ENCODE measurements at regions not wholly inside any gene's neighbourhood (a gene's known extent, or its start where the extent isn't known, plus 50 kb on each side); places are given as distances from the start of the nearest gene placed in this dataset.
"Not testable (repeated sequence)": the region's sequence is repeated elsewhere in the genome, so short reads cannot be mapped to it uniquely, and the experiment has no call there.

GRCh38 chr4:112739442-112739841 lies 102.5 kb downstream of the LARP7 start:
- Histone ChIP-seq H2AFZ (ENCODE audit: low read length) (no peak overlapping the region), H3K9me2 (replicated peaks; ENCODE audit: low read depth, low read length) (no peaks in the 10 kb centered on the region), H4K20me1 (ENCODE audit: insufficient read depth, low read length, poor library complexity, severe bottlenecking) (no peaks in the 10 kb centered on the region), H3K4me1 (ENCODE audit: insufficient read depth, low read length, poor library complexity, severe bottlenecking) (peaks cover 4% of the 10 kb centered on the region), H3K4me2 (ENCODE audit: low read depth, low read length, poor library complexity, severe bottlenecking) (no peak overlapping the region), H3K27me3 (ENCODE audit: insufficient read depth, low read length, poor library complexity, severe bottlenecking) (no peaks in the 10 kb centered on the region), H3K36me3 (ENCODE audit: insufficient read depth, low read length) (no peaks in the 10 kb centered on the region), H3K9me3 (ENCODE audit: insufficient read depth, low read depth, low read length) (no peaks in the 10 kb centered on the region), H3F3A (ENCODE audit: low read depth) (no peaks in the 10 kb centered on the region), H3K9ac (ENCODE audit: low read depth, low read length, poor library complexity, severe bottlenecking) (no peak overlapping the region), H3K79me2 (ENCODE audit: insufficient read depth, low read length) (no peaks in the 10 kb centered on the region), H3K4me3 (ENCODE audit: low read length, poor library complexity, severe bottlenecking) (no peak overlapping the region)
- TF ChIP-seq EZH2phosphoT487 (IDR thresholded peaks at IDR 0.05; ENCODE audit: borderline replicate concordance) = no peak
- TF ChIP-seq, protein P1, sequence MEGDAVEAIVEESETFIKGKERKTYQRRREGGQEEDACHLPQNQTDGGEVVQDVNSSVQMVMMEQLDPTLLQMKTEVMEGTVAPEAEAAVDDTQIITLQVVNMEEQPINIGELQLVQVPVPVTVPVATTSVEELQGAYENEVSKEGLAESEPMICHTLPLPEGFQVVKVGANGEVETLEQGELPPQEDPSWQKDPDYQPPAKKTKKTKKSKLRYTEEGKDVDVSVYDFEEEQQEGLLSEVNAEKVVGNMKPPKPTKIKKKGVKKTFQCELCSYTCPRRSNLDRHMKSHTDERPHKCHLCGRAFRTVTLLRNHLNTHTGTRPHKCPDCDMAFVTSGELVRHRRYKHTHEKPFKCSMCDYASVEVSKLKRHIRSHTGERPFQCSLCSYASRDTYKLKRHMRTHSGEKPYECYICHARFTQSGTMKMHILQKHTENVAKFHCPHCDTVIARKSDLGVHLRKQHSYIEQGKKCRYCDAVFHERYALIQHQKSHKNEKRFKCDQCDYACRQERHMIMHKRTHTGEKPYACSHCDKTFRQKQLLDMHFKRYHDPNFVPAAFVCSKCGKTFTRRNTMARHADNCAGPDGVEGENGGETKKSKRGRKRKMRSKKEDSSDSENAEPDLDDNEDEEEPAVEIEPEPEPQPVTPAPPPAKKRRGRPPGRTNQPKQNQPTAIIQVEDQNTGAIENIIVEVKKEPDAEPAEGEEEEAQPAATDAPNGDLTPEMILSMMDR (conservative IDR thresholded peaks at IDR 0.05; ENCODE audit: low read length) = no peak

DNA sequence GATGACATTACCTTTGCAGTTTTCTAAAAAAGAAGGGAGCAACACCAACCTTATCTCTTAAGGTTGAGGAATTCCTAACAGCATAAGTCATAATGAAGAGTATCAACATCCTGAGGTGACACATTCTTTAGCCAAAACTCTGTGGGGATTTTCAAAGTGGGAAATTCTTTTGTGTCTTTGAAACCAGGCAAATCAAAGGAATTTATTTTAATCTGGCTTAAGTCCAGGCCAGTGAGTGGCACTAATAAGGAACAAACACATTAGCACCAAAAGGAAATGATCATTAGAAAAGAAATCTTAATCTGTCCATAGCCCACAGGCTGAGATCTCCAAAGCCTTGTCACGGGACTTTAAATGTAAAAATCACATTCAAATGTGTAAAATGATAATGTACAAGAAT lies 110.1 kb downstream of the LARP7 start:
- Histone ChIP-seq H3F3A (ENCODE audit: low read depth) (no peaks in the 10 kb centered on the region), H3K9me3 (ENCODE audit: insufficient read depth, low read depth, low read length) (no peaks in the 10 kb centered on the region), H4K20me1 (ENCODE audit: insufficient read depth, low read length, poor library complexity, severe bottlenecking) (no peaks in the 10 kb centered on the region), H3K4me1 (ENCODE audit: insufficient read depth, low read length, poor library complexity, severe bottlenecking) (no peaks in the 10 kb centered on the region), H3K36me3 (ENCODE audit: insufficient read depth, low read length) (no peaks in the 10 kb centered on the region), H3K9ac (ENCODE audit: low read depth, low read length, poor library complexity, severe bottlenecking) (no peak overlapping the region), H3K4me2 (ENCODE audit: low read depth, low read length, poor library complexity, severe bottlenecking) (no peak overlapping the region), H3K9me2 (replicated peaks; ENCODE audit: low read depth, low read length) (no peaks in the 10 kb centered on the region), H3K79me2 (ENCODE audit: insufficient read depth, low read length) (no peaks in the 10 kb centered on the region), H3K27me3 (ENCODE audit: insufficient read depth, low read length, poor library complexity, severe bottlenecking) (no peaks in the 10 kb centered on the region), H3K4me3 (ENCODE audit: low read length, poor library complexity, severe bottlenecking) (no peak overlapping the region), H2AFZ (ENCODE audit: low read length) (no peak overlapping the region)
- TF ChIP-seq, protein P1 (conservative IDR thresholded peaks at IDR 0.05; ENCODE audit: low read length) = no peak
- no peak for TF ChIP-seq EZH2phosphoT487 (IDR thresholded peaks at IDR 0.05; ENCODE audit: borderline replicate concordance)

DNA sequence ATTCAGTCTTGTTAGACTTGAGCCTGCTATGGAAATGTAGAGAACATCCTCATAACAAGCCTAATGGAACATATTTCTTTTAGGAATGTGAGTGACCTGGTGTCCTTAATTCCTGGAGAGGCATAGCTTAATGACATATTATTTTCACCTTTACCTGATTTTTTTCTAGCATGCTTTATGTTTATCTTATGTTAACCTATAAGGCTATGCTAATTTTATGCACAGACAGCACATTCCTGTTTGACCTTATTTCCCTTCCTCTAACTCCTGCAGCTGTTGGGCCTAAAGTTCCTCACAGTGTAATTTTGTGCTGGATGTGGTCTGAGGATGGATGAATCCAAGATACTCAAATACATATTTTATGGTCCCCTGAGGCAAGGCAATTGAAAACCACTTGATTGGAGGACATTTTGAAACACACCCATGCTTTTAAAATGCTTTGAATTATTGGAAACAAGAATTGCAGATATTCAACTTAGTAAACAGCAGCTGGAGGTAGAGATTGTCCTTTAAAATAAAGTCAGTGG lies 111.5 kb downstream of the LARP7 start:
- TF ChIP-seq EZH2phosphoT487 (IDR thresholded peaks at IDR 0.05; ENCODE audit: borderline replicate concordance) = no peak
- TF ChIP-seq, protein P1 (conservative IDR thresholded peaks at IDR 0.05; ENCODE audit: low read length) = no peak
- H3K4me1 ChIP-seq (ENCODE audit: insufficient read depth, low read length, poor library complexity, severe bottlenecking) = no peaks in the 10 kb centered on the region

GRCh38 chr4:112750749-112751148 lies 113.8 kb downstream of the LARP7 start:
- not testable (repeated sequence) for H3K9me2 ChIP-seq (replicated peaks; ENCODE audit: low read depth, low read length); H3K27me3 ChIP-seq (ENCODE audit: insufficient read depth, low read length, poor library complexity, severe bottlenecking); H3K9me3 ChIP-seq (ENCODE audit: insufficient read depth, low read depth, low read length); H3K4me3 ChIP-seq (ENCODE audit: low read length, poor library complexity, severe bottlenecking); H3F3A ChIP-seq (ENCODE audit: low read depth); H2AFZ ChIP-seq (ENCODE audit: low read length); H3K4me2 ChIP-seq (ENCODE audit: low read depth, low read length, poor library complexity, severe bottlenecking); H3K79me2 ChIP-seq (ENCODE audit: insufficient read depth, low read length); H3K36me3 ChIP-seq (ENCODE audit: insufficient read depth, low read length); H4K20me1 ChIP-seq (ENCODE audit: insufficient read depth, low read length, poor library complexity, severe bottlenecking); H3K9ac ChIP-seq (ENCODE audit: low read depth, low read length, poor library complexity, severe bottlenecking)
- H3K4me1 ChIP-seq (ENCODE audit: insufficient read depth, low read length, poor library complexity, severe bottlenecking) = peaks cover 10% of the 10 kb centered on the region

More for the DNA sequence above, 111.5 kb downstream of the LARP7 start:
- no peaks in the 10 kb centered on the region for H4K20me1 ChIP-seq (ENCODE audit: insufficient read depth, low read length, poor library complexity, severe bottlenecking)
- no peak overlapping the region for H3K4me3 ChIP-seq (ENCODE audit: low read length, poor library complexity, severe bottlenecking)
- H3K36me3 ChIP-seq (ENCODE audit: insufficient read depth, low read length) = no peaks in the 10 kb centered on the region
- no peak overlapping the region for H3K4me2 ChIP-seq (ENCODE audit: low read depth, low read length, poor library complexity, severe bottlenecking)
- H3K9me2 ChIP-seq (replicated peaks; ENCODE audit: low read depth, low read length) = no peaks in the 10 kb centered on the region
- H3K9me3 ChIP-seq (ENCODE audit: insufficient read depth, low read depth, low read length) = no peaks in the 10 kb centered on the region
- H3K79me2 ChIP-seq (ENCODE audit: insufficient read depth, low read length) = no peaks in the 10 kb centered on the region
- H3F3A ChIP-seq (ENCODE audit: low read depth) = no peaks in the 10 kb centered on the region
- no peaks in the 10 kb centered on the region for H3K27me3 ChIP-seq (ENCODE audit: insufficient read depth, low read length, poor library complexity, severe bottlenecking)
- no peak overlapping the region for H2AFZ ChIP-seq (ENCODE audit: low read length)
- no peak overlapping the region for H3K9ac ChIP-seq (ENCODE audit: low read depth, low read length, poor library complexity, severe bottlenecking)
